ENCODE measurements at regions not wholly inside any gene's neighbourhood (a gene's known extent, or its start where the extent isn't known, plus 50 kb on each side); places are given as distances from the start of the nearest gene placed in this dataset.

DNA sequence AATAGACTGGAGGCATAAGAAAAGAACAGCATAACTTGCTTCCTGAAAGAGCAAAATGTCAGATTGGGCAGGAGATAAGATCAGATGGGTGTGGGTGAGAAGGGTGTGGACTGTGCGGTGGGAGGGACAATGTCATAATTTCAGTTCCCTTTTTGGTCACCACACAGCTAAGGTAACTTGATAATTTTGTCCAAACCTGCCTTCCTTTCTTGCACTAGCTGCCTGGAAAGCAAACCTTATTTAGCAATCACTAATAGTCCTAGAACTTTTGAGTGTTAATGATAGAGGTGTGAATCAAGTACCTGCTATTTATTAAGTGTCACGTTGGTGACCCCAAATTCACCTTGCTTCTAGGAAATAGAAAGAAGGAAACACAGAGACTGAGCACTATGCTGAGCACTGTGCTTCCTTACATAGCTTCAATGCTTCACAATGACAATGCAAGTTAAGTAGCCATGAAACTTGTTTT lies 72.4 kb upstream of the SP4 start (continued):
- TF ChIP-seq ZNF513 (tag by site-specific recombination; IDR thresholded peaks at IDR 0.05) (no peak), ZNF157 (tag by site-specific recombination; IDR thresholded peaks at IDR 0.05) (no peak), ZNF112 (tag by site-specific recombination; IDR thresholded peaks at IDR 0.05) (no peak), ZNF785 (tag by site-specific recombination; IDR thresholded peaks at IDR 0.05) (no peak), HOXC10 (CRISPR knock-in tag; IDR thresholded peaks at IDR 0.05) (no peak), FEZF1 (tag by site-specific recombination; IDR thresholded peaks at IDR 0.05) (no peak), ZSCAN18 (tag by site-specific recombination; IDR thresholded peaks at IDR 0.05) (no peak), IKZF3 (tag by site-specific recombination; IDR thresholded peaks at IDR 0.05) (no peak), SP2 (tag by site-specific recombination; IDR thresholded peaks at IDR 0.05) (no peak), ZNF423 (tag by site-specific recombination; IDR thresholded peaks at IDR 0.05) (no peak), ZNF776 (tag by site-specific recombination; IDR thresholded peaks at IDR 0.05; ENCODE audit: borderline replicate concordance) (no peak), ZNF394 (tag by site-specific recombination; IDR thresholded peaks at IDR 0.05; ENCODE audit: borderline replicate concordance) (no peak)
- TF ChIP-seq, protein P1, sequence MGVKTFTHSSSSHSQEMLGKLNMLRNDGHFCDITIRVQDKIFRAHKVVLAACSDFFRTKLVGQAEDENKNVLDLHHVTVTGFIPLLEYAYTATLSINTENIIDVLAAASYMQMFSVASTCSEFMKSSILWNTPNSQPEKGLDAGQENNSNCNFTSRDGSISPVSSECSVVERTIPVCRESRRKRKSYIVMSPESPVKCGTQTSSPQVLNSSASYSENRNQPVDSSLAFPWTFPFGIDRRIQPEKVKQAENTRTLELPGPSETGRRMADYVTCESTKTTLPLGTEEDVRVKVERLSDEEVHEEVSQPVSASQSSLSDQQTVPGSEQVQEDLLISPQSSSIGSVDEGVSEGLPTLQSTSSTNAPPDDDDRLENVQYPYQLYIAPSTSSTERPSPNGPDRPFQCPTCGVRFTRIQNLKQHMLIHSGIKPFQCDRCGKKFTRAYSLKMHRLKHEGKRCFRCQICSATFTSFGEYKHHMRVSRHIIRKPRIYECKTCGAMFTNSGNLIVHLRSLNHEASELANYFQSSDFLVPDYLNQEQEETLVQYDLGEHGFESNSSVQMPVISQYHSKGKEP (tag by site-specific recombination; IDR thresholded peaks at IDR 0.05) = no peak

DNA sequence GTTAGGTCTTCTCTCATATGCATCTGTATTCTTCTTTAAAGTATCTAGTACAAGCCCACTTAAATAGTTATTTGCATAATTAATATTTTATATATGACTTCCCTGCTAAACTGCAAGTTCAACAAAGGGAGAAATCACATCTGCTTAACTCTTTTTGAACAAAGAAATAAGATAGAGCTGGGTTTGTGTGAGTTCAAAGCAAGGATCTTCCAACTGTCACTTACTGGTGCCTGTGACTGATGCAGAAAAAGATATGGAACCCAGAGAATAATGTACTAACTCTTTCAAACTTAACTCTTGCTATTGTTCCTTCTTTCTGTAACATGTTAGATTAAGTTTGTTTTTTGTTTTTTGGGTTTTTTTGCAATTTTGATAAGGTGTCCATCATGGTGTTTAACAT lies 71.3 kb upstream of the SP4 start:
- ChIA-PET CTCF (no interaction called here), POLR2A (interaction anchor here (1.1 kb wide), 1 partner anchor 11 kb away, joined by 3 read pairs; no protein-coding TSS in a partner anchor)
- Histone ChIP-seq H3K27ac (ENCODE audit: extremely low read depth, low read depth, low read length) (no peak overlapping the region), H3K36me3 (ENCODE audit: control insufficient read depth in 2 of 2, insufficient read depth in 1 of 2, low read length in 2 of 2) (no peaks in the 10 kb centered on the region), H3K4me3 (ENCODE audit: low read depth, low read length) (no peak overlapping the region), H3K9me3 (ENCODE audit: control insufficient read depth, insufficient read depth, low read depth, low read length) (no peaks in the 10 kb centered on the region), H3K4me1 (ENCODE audit: control insufficient read depth, insufficient read depth, low read length) (peaks cover 9% of the 10 kb centered on the region; the same call in 1 of the 2 replicates)
- TF ChIP-seq, protein P2, sequence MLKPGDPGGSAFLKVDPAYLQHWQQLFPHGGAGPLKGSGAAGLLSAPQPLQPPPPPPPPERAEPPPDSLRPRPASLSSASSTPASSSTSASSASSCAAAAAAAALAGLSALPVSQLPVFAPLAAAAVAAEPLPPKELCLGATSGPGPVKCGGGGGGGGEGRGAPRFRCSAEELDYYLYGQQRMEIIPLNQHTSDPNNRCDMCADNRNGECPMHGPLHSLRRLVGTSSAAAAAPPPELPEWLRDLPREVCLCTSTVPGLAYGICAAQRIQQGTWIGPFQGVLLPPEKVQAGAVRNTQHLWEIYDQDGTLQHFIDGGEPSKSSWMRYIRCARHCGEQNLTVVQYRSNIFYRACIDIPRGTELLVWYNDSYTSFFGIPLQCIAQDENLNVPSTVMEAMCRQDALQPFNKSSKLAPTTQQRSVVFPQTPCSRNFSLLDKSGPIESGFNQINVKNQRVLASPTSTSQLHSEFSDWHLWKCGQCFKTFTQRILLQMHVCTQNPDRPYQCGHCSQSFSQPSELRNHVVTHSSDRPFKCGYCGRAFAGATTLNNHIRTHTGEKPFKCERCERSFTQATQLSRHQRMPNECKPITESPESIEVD (tag by site-specific recombination; IDR thresholded peaks at IDR 0.05) = no peak
- TF ChIP-seq ZNF10 (tag by site-specific recombination; IDR thresholded peaks at IDR 0.05) = no peak
- no peak for TF ChIP-seq ZNF596 (tag by site-specific recombination; IDR thresholded peaks at IDR 0.05)
- TF ChIP-seq, protein P3, sequence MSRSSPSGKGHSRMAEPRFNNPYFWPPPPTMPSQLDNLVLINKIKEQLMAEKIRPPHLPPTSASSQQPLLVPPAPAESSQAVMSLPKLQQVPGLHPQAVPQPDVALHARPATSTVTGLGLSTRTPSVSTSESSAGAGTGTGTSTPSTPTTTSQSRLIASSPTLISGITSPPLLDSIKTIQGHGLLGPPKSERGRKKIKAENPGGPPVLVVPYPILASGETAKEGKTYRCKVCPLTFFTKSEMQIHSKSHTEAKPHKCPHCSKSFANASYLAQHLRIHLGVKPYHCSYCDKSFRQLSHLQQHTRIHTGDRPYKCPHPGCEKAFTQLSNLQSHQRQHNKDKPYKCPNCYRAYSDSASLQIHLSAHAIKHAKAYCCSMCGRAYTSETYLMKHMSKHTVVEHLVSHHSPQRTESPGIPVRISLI (tag by site-specific recombination; IDR thresholded peaks at IDR 0.05) = no peak
- TF ChIP-seq ZNF558 (tag by site-specific recombination; IDR thresholded peaks at IDR 0.05) = no peak
- no peak for TF ChIP-seq KLF9 (tag by site-specific recombination; IDR thresholded peaks at IDR 0.05; ENCODE audit: low read depth)
- TF ChIP-seq ZNF791 (tag by site-specific recombination; IDR thresholded peaks at IDR 0.05) = no peak
- no peak for TF ChIP-seq ZNF155 (tag by site-specific recombination; IDR thresholded peaks at IDR 0.05)
- no peak for TF ChIP-seq REPIN1 (tag by site-specific recombination; IDR thresholded peaks at IDR 0.05; ENCODE audit: low read depth)
- TF ChIP-seq ZNF449 (tag by site-specific recombination; IDR thresholded peaks at IDR 0.05) = no peak
- no peak for TF ChIP-seq ZNF571 (tag by site-specific recombination; IDR thresholded peaks at IDR 0.05)
- no peak for TF ChIP-seq ZIC2 (tag by site-specific recombination; IDR thresholded peaks at IDR 0.05)

Data from HEK293 (cell line).